Activated effector memory CD4-positive, alpha-beta T cell treated with anti-CD3 and anti-CD28 coated beads, Interleukin-2, amount 50 U/mL, for 16 hours (primary cell): ENCODE measurements at regions not wholly inside any gene's neighbourhood (a gene's known extent, or its start where the extent isn't known, plus 50 kb on each side); places are given as distances from the start of the nearest gene placed in this dataset.
"Not testable (repeated sequence)": the region's sequence is repeated elsewhere in the genome, so short reads cannot be mapped to it uniquely, and the experiment has no call there.

Source experiments
- DNase-seq: peaks from one replicate; pipeline ENCODE4 v3.0.0-alpha.2; 2020

- not testable (repeated sequence) for DNase-seq
Measured at GRCh38 chr14:30072454-30072853, 144.8 kb upstream of the PRKD1 start.

GRCh38 chr14:30077946-30078345 lies 150.3 kb upstream of the PRKD1 start:
- no peak for DNase-seq

- DNase-seq, result no peak
Measured at GRCh38 chr14:30078811-30079402, 151.3 kb upstream of the PRKD1 start.

GRCh38 chr14:30082486-30082885 lies 154.8 kb upstream of the PRKD1 start:
- no peak for DNase-seq

GRCh38 chr14:30084811-30085210 lies 157.2 kb upstream of the PRKD1 start:
- DNase-seq, result no peak

- DNase-seq, result no peak
Measured at GRCh38 chr14:30085943-30086342, 158.3 kb upstream of the PRKD1 start.

- no peak for DNase-seq
Measured at GRCh38 chr14:30088620-30089019, 161.0 kb upstream of the PRKD1 start.

GRCh38 chr14:30108975-30109700 lies 181.5 kb upstream of the PRKD1 start:
- no peak for DNase-seq

GRCh38 chr14:30114051-30114450 lies 186.4 kb upstream of the PRKD1 start:
- no peak for DNase-seq

- DNase-seq, result no peak
Measured at GRCh38 chr14:30115756-30116155, 188.1 kb upstream of the PRKD1 start.

- no peak for DNase-seq
Measured at GRCh38 chr14:30118992-30119640, 191.5 kb upstream of the PRKD1 start.

- no peak for DNase-seq
Measured at GRCh38 chr14:30125322-30125979, 197.8 kb upstream of the PRKD1 start.

- no peak for DNase-seq
Measured at GRCh38 chr14:30129807-30130206, 202.2 kb upstream of the PRKD1 start.

- DNase-seq, result no peak
Measured at GRCh38 chr14:30131581-30132097, 204.0 kb upstream of the PRKD1 start.

GRCh38 chr14:30132196-30132595 lies 204.5 kb upstream of the PRKD1 start:
- DNase-seq, result no peak

GRCh38 chr14:30134936-30135335 lies 207.3 kb upstream of the PRKD1 start:
- no peak for DNase-seq

- DNase-seq, result no peak
Measured at GRCh38 chr14:30138567-30138966, 210.9 kb upstream of the PRKD1 start.

GRCh38 chr14:30142216-30142615 lies 214.6 kb upstream of the PRKD1 start:
- no peak for DNase-seq

GRCh38 chr14:30143627-30144026 lies 216.0 kb upstream of the PRKD1 start:
- DNase-seq, result no peak

GRCh38 chr14:30153717-30154116 lies 226.1 kb upstream of the PRKD1 start:
- no peak for DNase-seq

- no peak for DNase-seq
Measured at GRCh38 chr14:30156571-30156970, 228.9 kb upstream of the PRKD1 start.

- no peak for DNase-seq
Measured at GRCh38 chr14:30158299-30158698, 230.7 kb upstream of the PRKD1 start.

- no peak for DNase-seq
Measured at GRCh38 chr14:30159374-30159773, 231.7 kb upstream of the PRKD1 start.

- DNase-seq, result no peak
Measured at GRCh38 chr14:30160608-30161007, 233.0 kb upstream of the PRKD1 start.
